PC-3 (cell line): ENCODE measurements at regions not wholly inside any gene's neighbourhood (a gene's known extent, or its start where the extent isn't known, plus 50 kb on each side); places are given as distances from the start of the nearest gene placed in this dataset.

Experiments used
- ATAC-seq: fragments of 200-7000 bp; cut with Tn5 transposase; 2 replicates; pipeline ENCODE4 v1.9.1; 2020; ENCODE audit warnings: mild to moderate bottlenecking, moderate library complexity
- BruUV-seq: library from RNA; stranded (reverse); fragments of 400-500 nt; replicated peaks from 2 replicates; lab custom pipeline; 2021; lab: Mats Ljungman, UMichigan
- CTCF ChIA-PET: fragments of 300-600 bp; sonication (Branson Sonifier 250); formaldehyde crosslinking; loops from one replicate; lab custom pipeline; 2022; ENCODE audit warnings: antibody characterized with exemption; lab: Charles Lee
- POLR2A ChIA-PET: fragments of 300-600 bp; sonication (Branson Sonifier 250); formaldehyde crosslinking; loops from one replicate; lab custom pipeline; 2022; ENCODE audit warnings: antibody characterized with exemption; ENCODE audit not compliant: unreplicated experiment; lab: Charles Lee
- DNase-seq: peaks from one replicate; pipeline ENCODE4 v3.0.0-alpha.2; 2015
- H2AFZ ChIP-seq: fragments of 300-600 bp; sonication (generic); 2 replicates; pipeline ENCODE4 v1.6.0; 2016; ENCODE audit warnings: antibody characterized with exemption, low read length
- H3F3A ChIP-seq: fragments of 300-600 bp; sonication (generic); one replicate; pipeline ENCODE4 v1.6.0; 2017; ENCODE audit warnings: antibody characterized with exemption, low read length, control low read depth, mild to moderate bottlenecking; ENCODE audit not compliant: unreplicated experiment
- H3K27ac ChIP-seq: fragments of 300-600 bp; sonication (generic); 2 replicates; pipeline ENCODE4 v1.5.1; 2016; ENCODE audit warnings: mild to moderate bottlenecking, low read length
- H3K27me3 ChIP-seq: fragments of 300-600 bp; sonication (generic); 2 replicates; pipeline ENCODE4 v1.6.1; 2016; ENCODE audit warnings: low read length, mixed read lengths
- H3K36me3 ChIP-seq: fragments of 300-600 bp; sonication (generic); 2 replicates; pipeline ENCODE4 v1.6.1; 2016; ENCODE audit warnings: low read depth, mixed run types, low read length, mixed read lengths
- H3K4me1 ChIP-seq: fragments of 300-600 bp; sonication (generic); 2 replicates; pipeline ENCODE4 v1.5.1; 2016; ENCODE audit warnings: low read length; ENCODE audit not compliant: insufficient read depth
- H3K4me2 ChIP-seq: fragments of 300-600 bp; sonication (generic); 2 replicates; pipeline ENCODE4 v1.6.0; 2016; ENCODE audit warnings: low read length
- H3K4me3 ChIP-seq: fragments of 300-600 bp; sonication (generic); 2 replicates; pipeline ENCODE4 v1.5.1; 2016; ENCODE audit warnings: mild to moderate bottlenecking, low read length, mixed read lengths
- H3K79me2 ChIP-seq: fragments of 300-600 bp; sonication (generic); 2 replicates; pipeline ENCODE4 v1.6.1; 2017; ENCODE audit warnings: low read length, mixed read lengths
- H3K9ac ChIP-seq: fragments of 300-600 bp; sonication (generic); 2 replicates; pipeline ENCODE4 v1.6.0; 2016; ENCODE audit warnings: mild to moderate bottlenecking, low read length
- H3K9me2 ChIP-seq: fragments of 300-600 bp; sonication (generic); replicated peaks from 2 replicates; pipeline ENCODE4 v1.6.1; 2016; ENCODE audit warnings: mixed run types, low read length, mixed read lengths
- H3K9me3 ChIP-seq: fragments of 300-600 bp; sonication (generic); 2 replicates; pipeline ENCODE4 v1.6.1; 2016; ENCODE audit warnings: low read length, mixed read lengths
- H4K20me1 ChIP-seq: fragments of 300-600 bp; sonication (generic); 2 replicates; pipeline ENCODE4 v1.6.1; 2016; ENCODE audit warnings: low read length, mixed read lengths
- CTCF ChIP-seq: fragments of 300-600 bp; sonication (generic); conservative IDR thresholded peaks from 2 replicates; pipeline ENCODE4 v1.5.1; 2017; ENCODE audit warnings: antibody characterized with exemption, low read depth, mild to moderate bottlenecking, low read length
- EZH2 ChIP-seq: fragments of 300-600 bp; sonication (generic); IDR thresholded peaks from one replicate; pipeline ENCODE4 v1.6.1; 2017; ENCODE audit warnings: antibody characterized with exemption, mild to moderate bottlenecking, low read length; ENCODE audit not compliant: unreplicated experiment
- EZH2phosphoT487 ChIP-seq: fragments of 300-600 bp; sonication (generic); IDR thresholded peaks from 2 replicates; pipeline ENCODE4 v1.6.1; 2018; ENCODE audit warnings: mild to moderate bottlenecking, antibody characterized with exemption, low read length, borderline replicate concordance
- intact Hi-C: fragments of 100-400 bp; cut with micrococcal nuclease; formaldehyde crosslinking; loops from 2 replicates; pipeline ENCODE4 v1.9.0; 2023

- ChIA-PET CTCF (no interaction called here), POLR2A (no interaction called here)
- BruUV-seq = no TSS peak
- no peaks in the 10 kb centered on the region for H4K20me1 ChIP-seq
- no peak overlapping the region for H3K4me3 ChIP-seq
- no peaks in the 10 kb centered on the region for H3F3A ChIP-seq
- intact Hi-C loops = no loop called here
- no peak overlapping the region for H3K9ac ChIP-seq
- H3K4me1 ChIP-seq = no peaks in the 10 kb centered on the region
- no peak overlapping the region for H2AFZ ChIP-seq
- TF ChIP-seq EZH2phosphoT487 (no peak), CTCF (no peak), EZH2 (no peak)
- no peaks in the 10 kb centered on the region for H3K36me3 ChIP-seq
- DNase-seq (no peak), ATAC-seq (no peak)
- H3K4me2 ChIP-seq = no peak overlapping the region
- H3K27me3 ChIP-seq = no peaks in the 10 kb centered on the region
- H3K9me2 ChIP-seq = no peaks in the 10 kb centered on the region
- H3K27ac ChIP-seq = no peak overlapping the region
- H3K9me3 ChIP-seq = no peaks in the 10 kb centered on the region
- H3K79me2 ChIP-seq = no peaks in the 10 kb centered on the region
These were observed 219.1 kb downstream of the RBM19 start for GRCh38 chr12:113747017-113747416.

GRCh38 chr12:113744802-113745395 is 221.2 kb downstream of the RBM19 start:
- BruUV-seq = no TSS peak
- POLR2A ChIA-PET = interaction anchor here (0.7 kb wide), 1 partner anchor 323 kb away, joined by 10 read pairs; the partner anchor contains the start of gene SDSL
- Histone ChIP-seq H3K4me3 (no peak overlapping the region), H3K36me3 (no peaks in the 10 kb centered on the region), H3K79me2 (no peaks in the 10 kb centered on the region), H3K4me1 (no peaks in the 10 kb centered on the region), H4K20me1 (no peaks in the 10 kb centered on the region), H3F3A (no peaks in the 10 kb centered on the region), H3K27me3 (no peaks in the 10 kb centered on the region), H3K4me2 (no peak overlapping the region), H3K9me2 (no peaks in the 10 kb centered on the region), H3K9me3 (no peaks in the 10 kb centered on the region), H2AFZ (no peak overlapping the region), H3K9ac (no peak overlapping the region), H3K27ac (no peak overlapping the region)
- intact Hi-C loops = no loop called here
- TF ChIP-seq EZH2 (no peak), EZH2phosphoT487 (no peak), CTCF (no peak)
- no peak for ATAC-seq
- CTCF ChIA-PET = no interaction called here
- no peak for DNase-seq

- CTCF ChIA-PET = no interaction called here
- Histone ChIP-seq H3K4me3 (no peak overlapping the region), H2AFZ (no peak overlapping the region), H3K9me3 (no peaks in the 10 kb centered on the region), H3K9me2 (no peaks in the 10 kb centered on the region), H3K4me1 (no peaks in the 10 kb centered on the region), H3K79me2 (no peaks in the 10 kb centered on the region), H3K27ac (no peak overlapping the region), H3K36me3 (no peaks in the 10 kb centered on the region), H3K9ac (no peak overlapping the region), H3F3A (no peaks in the 10 kb centered on the region), H3K4me2 (no peak overlapping the region), H3K27me3 (no peaks in the 10 kb centered on the region), H4K20me1 (no peaks in the 10 kb centered on the region)
- POLR2A ChIA-PET = no interaction called here
- intact Hi-C loops = no loop called here
- ATAC-seq (no peak), DNase-seq (no peak)
- TF ChIP-seq CTCF = no peak
- TF ChIP-seq EZH2 = no peak
- no peak for TF ChIP-seq EZH2phosphoT487
- no TSS peak for BruUV-seq
These were observed 223.3 kb downstream of the RBM19 start for GRCh38 chr12:113742801-113743200.
